Heart left ventricle (tissue), 16 donors: ENCODE measurements at regions not wholly inside any gene's neighbourhood (a gene's known extent, or its start where the extent isn't known, plus 50 kb on each side); places are given as distances from the start of the nearest gene placed in this dataset.

ENCODE experiments used
- ATAC-seq, 4 donors: fragments of 200-7000 bp; cut with Tn5 transposase; one replicate each; pipeline ENCODE4 v1.9.1; 2020 to 2022; ENCODE audit warnings: moderate library complexity in 4 of 4, mild to moderate bottlenecking in 3 of 4, moderate number of reproducible peaks in 1 of 4
- DNase-seq, 5 donors: peaks; one replicate each; pipeline ENCODE4 v3.0.0-alpha.2; 2020
- H3K27ac ChIP-seq, 12 donors: fragments of 200-600 bp; sonication (generic) in 4 of 12; one replicate each; pipeline versions ENCODE4 v1.5.0 to v1.8.0; 2016 to 2022; ENCODE audit warnings: mild to moderate bottlenecking in 2 of 12
- H3K27me3 ChIP-seq, 9 donors: fragments of 200-600 bp; sonication (generic) in 2 of 9; one replicate each; pipeline versions ENCODE4 v1.5.1 to v1.8.0; 2016 to 2022; ENCODE audit warnings: mild to moderate bottlenecking in 3 of 9
- H3K36me3 ChIP-seq, 9 donors: fragments of 200-600 bp; sonication (generic) in 2 of 9; one replicate each; pipeline versions ENCODE4 v1.5.0 to v1.8.0; 2018 to 2022; ENCODE audit warnings: mild to moderate bottlenecking in 2 of 9
- H3K4me1 ChIP-seq, 12 donors: fragments of 200-600 bp; sonication (generic) in 4 of 12; one replicate each; pipeline versions ENCODE4 v1.5.0 to v1.8.0; 2016 to 2022; ENCODE audit warnings: mild to moderate bottlenecking in 3 of 12
- H3K4me3 ChIP-seq, 12 donors: fragments of 200-600 bp; sonication (generic) in 4 of 12; one replicate each; pipeline versions ENCODE4 v1.5.0 to v1.8.0; 2017 to 2022; ENCODE audit warnings: mild to moderate bottlenecking in 9 of 12, moderate library complexity in 4 of 12
- H3K9me3 ChIP-seq, 12 donors: fragments of 200-600 bp; sonication (generic) in 4 of 12; one replicate each; pipeline versions ENCODE4 v1.5.0 to v1.8.0; 2016 to 2022; ENCODE audit warnings: mild to moderate bottlenecking in 1 of 12
- CTCF ChIP-seq, 12 donors: fragments of 200-600 bp; sonication (generic) in 4 of 12; IDR thresholded peaks; one replicate each; pipeline versions ENCODE4 v1.5.0 to v1.8.0; 2018 to 2022; ENCODE audit warnings: antibody characterized with exemption in 12 of 12, mild to moderate bottlenecking in 5 of 12
- POLR2A ChIP-seq, 2 donors: fragments of 450-650 bp; IDR thresholded peaks; one replicate each; pipeline ENCODE4 v1.6.1; 2017; ENCODE audit warnings: antibody characterized with exemption in 2 of 2, mild to moderate bottlenecking in 2 of 2, moderate library complexity in 2 of 2
- WGBS, 4 donors: extraction: QIAGEN DNeasy Blood & Tissue Kit in 2 of 4; methylation state at CpG; one replicate each; pipeline versions ENCODE4 v1.1.5 to v1.1.7; 2013 to 2018; 5-methylcytosine and 5-hydroxymethylcytosine counted together
- intact Hi-C, 10 donors: fragments of 100-400 bp; cut with DNase I; formaldehyde crosslinking; loops; one replicate each; pipeline versions ENCODE4 v1.11.1 to v1.14.2; 2022
- donor health status: ischemic (EF 13 %, LVEDD 7.1; RV severe dilation, severe dysfunction).
- donor health status: healthy with polysubstance abuse.
- donor health status: DM: no; HTN: yes; CAD: no.
- donor health status: DM: no; HTN: no; CAD: no.
- donor health status: ischemic (EF 25% LVEDD 6.9; RV normal size, moderate dysfunction).
- donor health status: ischemic (EF 25% LVEDD 5.7; RV mildly dilated, moderate dysfunction).
- donor health status: healthy.
- donor health status: DM: yes; HTN: yes; CAD: no.
- donor health status: ischemic (EF 35%, LVEDD 5.7; RV mildly dilated, moderate dysfunction).
- donor health status: nonischemic (EF 11% LVEDD 7.7; RV severe dilation, severe dysfunction).
- donor health status: DM: yes; HTN: yes; CAD: no.
- donor health status: PGD.
- donor health status: ischemic (EF 29% LVEDD 5.4; RV normal size, mild dysfunction).
- donor health status: nonischemic (EF 23%, LVEDD 6.1; RV moderate dilation, normal function).

- Histone ChIP-seq H3K4me3 (no peak overlapping the region), H3K36me3 (no peaks in the 10 kb centered on the region), H3K9me3 (peaks cover 0 to 2% (median 0%) of the 10 kb centered on the region in 12 donors), H3K4me1 (no peaks in the 10 kb centered on the region), H3K27ac (no peak overlapping the region), H3K27me3 (no peaks in the 10 kb centered on the region)
- DNase-seq (no peak), ATAC-seq (no peak)
- WGBS, 4 donors = 66 to 78% (median 69%) methylated on average over 2 of the region's 2 CpGs
- intact Hi-C loops = no loop called here
- no peak for TF ChIP-seq CTCF (IDR thresholded peaks at IDR 0.05)
- no peak for TF ChIP-seq POLR2A (IDR thresholded peaks at IDR 0.05)
These were observed 742.0 kb upstream of the LRRTM4 start for GRCh38 chr2:78264130-78264529.

- intact Hi-C loops = no loop called here
- Histone ChIP-seq H3K4me3 (no peak overlapping the region), H3K36me3 (no peaks in the 10 kb centered on the region), H3K27ac (no peak overlapping the region), H3K27me3 (no peaks in the 10 kb centered on the region), H3K4me1 (no peaks in the 10 kb centered on the region), H3K9me3 (peaks cover 0 to 3% (median 0%) of the 10 kb centered on the region in 12 donors)
- WGBS, 4 donors = 76 to 85% (median 82%) methylated on average over 5 of the region's 5 CpGs
- DNase-seq = no peak
- TF ChIP-seq POLR2A (IDR thresholded peaks at IDR 0.05) = no peak
- TF ChIP-seq CTCF (IDR thresholded peaks at IDR 0.05) = no peak
- no peak for ATAC-seq
These were observed 744.3 kb upstream of the REG3G start for GRCh38 chr2:78281164-78281563.

- DNase-seq (no peak), ATAC-seq (no peak)
- H3K4me3 ChIP-seq = no peak overlapping the region
- H3K9me3 ChIP-seq = no peaks in the 10 kb centered on the region
- H3K27me3 ChIP-seq = no peaks in the 10 kb centered on the region
- no peak for TF ChIP-seq POLR2A (IDR thresholded peaks at IDR 0.05)
- WGBS, 4 donors = 74 to 82% (median 79%) methylated on average over 3 of the region's 3 CpGs
- intact Hi-C loops = no loop called here
- no peak overlapping the region for H3K27ac ChIP-seq
- H3K36me3 ChIP-seq = no peaks in the 10 kb centered on the region
- no peaks in the 10 kb centered on the region for H3K4me1 ChIP-seq
These were observed 734.8 kb upstream of the REG3G start for GRCh38 chr2:78290581-78291214.

- Histone ChIP-seq H3K36me3 (no peaks in the 10 kb centered on the region), H3K27ac (no peak overlapping the region), H3K9me3 (no peaks in the 10 kb centered on the region), H3K27me3 (no peaks in the 10 kb centered on the region), H3K4me1 (no peaks in the 10 kb centered on the region), H3K4me3 (no peak overlapping the region)
- no peak for TF ChIP-seq POLR2A (IDR thresholded peaks at IDR 0.05)
- no peak for TF ChIP-seq CTCF (IDR thresholded peaks at IDR 0.05)
- WGBS, 4 donors = 39 to 80% (median 42%) methylated on average over 1 of the region's 1 CpG
- no peak for ATAC-seq
- DNase-seq = no peak
- intact Hi-C loops = no loop called here
These were observed 731.7 kb upstream of the REG3G start for GRCh38 chr2:78293768-78294167.
